Lung (tissue), 11 donors: ENCODE measurements at regions not wholly inside any gene's neighbourhood (a gene's known extent, or its start where the extent isn't known, plus 50 kb on each side); places are given as distances from the start of the nearest gene placed in this dataset.

Experiments used
- ATAC-seq: fragments of 200-7000 bp; cut with Tn5 transposase; one replicate; pipeline ENCODE4 v1.9.1; 2020; ENCODE audit warnings: moderate number of reproducible peaks; ENCODE audit not compliant: insufficient read depth, low FRiP score
- DNase-seq, 3 donors: peaks; one replicate each; pipeline ENCODE4 v3.0.0-alpha.2; 2013 to 2017
- H3K27ac ChIP-seq, 2 donors: one replicate each; pipeline ENCODE4 v1.5.1; 2013; ENCODE audit warnings: mild to moderate bottlenecking in 2 of 2, moderate library complexity in 2 of 2, control low read depth in 1 of 2, inconsistent platforms in 1 of 2, low read depth in 1 of 2, low read length in 1 of 2
- H3K27me3 ChIP-seq, 3 donors: one replicate each; pipeline ENCODE4 v1.5.1; 2013; ENCODE audit warnings: low read length in 2 of 3; ENCODE audit not compliant: control insufficient read depth in 3 of 3, insufficient read depth in 3 of 3
- H3K36me3 ChIP-seq, 4 donors: one replicate each; pipeline ENCODE4 v1.5.1; 2013; ENCODE audit warnings: low read length in 4 of 4, mild to moderate bottlenecking in 1 of 4, moderate library complexity in 1 of 4; ENCODE audit not compliant: control insufficient read depth in 4 of 4, insufficient read depth in 4 of 4
- H3K4me1 ChIP-seq, 5 donors: one replicate each; pipeline ENCODE4 v1.5.1; 2013; ENCODE audit warnings: low read length in 5 of 5, mild to moderate bottlenecking in 2 of 5, moderate library complexity in 1 of 5; ENCODE audit not compliant: control insufficient read depth in 5 of 5, insufficient read depth in 5 of 5
- H3K4me3 ChIP-seq: one replicate; pipeline ENCODE4 v1.5.1; 2013; ENCODE audit warnings: mild to moderate bottlenecking, control low read depth, moderate library complexity
- H3K9ac ChIP-seq, 2 donors: one replicate each; pipeline ENCODE4 v1.5.1; 2013; ENCODE audit warnings: low read length in 2 of 2, control low read depth in 1 of 2; ENCODE audit not compliant: insufficient read depth in 1 of 2
- H3K9me3 ChIP-seq, 4 donors: one replicate each; pipeline ENCODE4 v1.5.1; 2013; ENCODE audit warnings: low read length in 3 of 4, mild to moderate bottlenecking in 1 of 4, moderate library complexity in 1 of 4; ENCODE audit not compliant: control insufficient read depth in 4 of 4, insufficient read depth in 3 of 4
- WGBS, 2 donors: extraction: QIAGEN DNeasy Blood & Tissue Kit; methylation state at CpG; one replicate each; pipeline ENCODE4 v1.1.7; 2013; 5-methylcytosine and 5-hydroxymethylcytosine counted together
- TF ChIP-seq, protein P1 (sequence below): IDR thresholded peaks from 2 replicates; pipeline ENCODE4 v1.5.1; 2012; ENCODE audit warnings: mild to moderate bottlenecking; ENCODE audit errors: control extremely low read depth, extremely low read depth
- donor health status: control.
- donor health status: control.
- donor health status: Bipolar disorder and iron deficiency.
- donor health status: healthy.
- donor health status: DM: yes; HTN: yes; CAD: no.

DNA sequence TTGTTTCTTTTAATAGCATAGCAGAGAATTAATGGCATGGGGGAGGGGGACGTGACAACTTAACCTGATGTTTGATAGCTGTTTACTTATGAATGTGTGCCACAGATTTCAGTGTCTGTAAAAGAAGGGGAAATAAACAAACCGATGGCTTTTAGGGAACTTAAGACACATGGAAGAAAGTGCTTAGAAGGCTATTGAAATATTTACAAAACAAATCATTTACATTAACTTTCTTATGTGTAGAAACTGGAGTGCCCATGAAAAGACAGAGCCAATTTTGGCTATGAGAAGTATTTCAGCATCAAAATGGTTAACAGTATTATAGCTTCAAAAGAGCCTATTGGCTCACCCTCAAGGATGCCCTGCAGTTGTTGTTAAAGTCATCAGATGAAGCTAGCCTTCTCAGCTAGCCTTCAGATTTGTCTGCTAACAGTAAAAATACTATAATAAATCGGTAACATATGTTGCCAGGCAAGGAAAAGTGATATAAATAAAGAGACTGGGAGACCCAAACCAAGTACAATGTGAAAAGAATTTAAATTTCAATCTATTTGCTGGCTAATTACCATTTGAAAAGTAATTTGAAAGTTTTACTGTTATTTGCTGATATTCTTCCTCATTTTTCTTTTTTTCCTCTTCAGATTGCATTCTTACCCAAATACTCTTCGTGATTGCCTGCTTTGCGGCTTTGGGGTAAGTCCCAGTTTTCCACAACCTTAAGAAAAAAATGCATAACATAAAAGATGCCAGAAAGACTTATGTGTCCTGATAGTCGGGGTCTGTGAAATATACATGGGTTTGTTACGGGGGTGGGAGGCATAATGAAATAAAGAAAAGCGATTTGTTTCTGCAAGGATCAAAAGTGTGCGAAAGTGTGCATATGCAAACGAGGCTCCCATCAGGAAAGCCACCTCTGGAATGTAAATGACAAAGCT, 256.4 kb downstream of the MEIS1 start:
- no peak overlapping the region for H3K27ac ChIP-seq
- H3K4me3 ChIP-seq = no peak overlapping the region
- DNase-seq (peak; percentile 60 to 94 (median 92)), ATAC-seq (no peak)
- peaks cover 0 to 53% (median 0%) of the 10 kb centered on the region in 5 donors for H3K4me1 ChIP-seq
- WGBS, 2 donors = 64 to 70% methylated on average over 10 of the region's 10 CpGs
- H3K36me3 ChIP-seq = no peaks in the 10 kb centered on the region
- TF ChIP-seq, protein P1, sequence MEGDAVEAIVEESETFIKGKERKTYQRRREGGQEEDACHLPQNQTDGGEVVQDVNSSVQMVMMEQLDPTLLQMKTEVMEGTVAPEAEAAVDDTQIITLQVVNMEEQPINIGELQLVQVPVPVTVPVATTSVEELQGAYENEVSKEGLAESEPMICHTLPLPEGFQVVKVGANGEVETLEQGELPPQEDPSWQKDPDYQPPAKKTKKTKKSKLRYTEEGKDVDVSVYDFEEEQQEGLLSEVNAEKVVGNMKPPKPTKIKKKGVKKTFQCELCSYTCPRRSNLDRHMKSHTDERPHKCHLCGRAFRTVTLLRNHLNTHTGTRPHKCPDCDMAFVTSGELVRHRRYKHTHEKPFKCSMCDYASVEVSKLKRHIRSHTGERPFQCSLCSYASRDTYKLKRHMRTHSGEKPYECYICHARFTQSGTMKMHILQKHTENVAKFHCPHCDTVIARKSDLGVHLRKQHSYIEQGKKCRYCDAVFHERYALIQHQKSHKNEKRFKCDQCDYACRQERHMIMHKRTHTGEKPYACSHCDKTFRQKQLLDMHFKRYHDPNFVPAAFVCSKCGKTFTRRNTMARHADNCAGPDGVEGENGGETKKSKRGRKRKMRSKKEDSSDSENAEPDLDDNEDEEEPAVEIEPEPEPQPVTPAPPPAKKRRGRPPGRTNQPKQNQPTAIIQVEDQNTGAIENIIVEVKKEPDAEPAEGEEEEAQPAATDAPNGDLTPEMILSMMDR = no peak
- H3K9me3 ChIP-seq = no peaks in the 10 kb centered on the region
- H3K27me3 ChIP-seq = no peaks in the 10 kb centered on the region
- H3K9ac ChIP-seq = peak overlapping the region in 1 of 2 donors; percentile 96

DNA sequence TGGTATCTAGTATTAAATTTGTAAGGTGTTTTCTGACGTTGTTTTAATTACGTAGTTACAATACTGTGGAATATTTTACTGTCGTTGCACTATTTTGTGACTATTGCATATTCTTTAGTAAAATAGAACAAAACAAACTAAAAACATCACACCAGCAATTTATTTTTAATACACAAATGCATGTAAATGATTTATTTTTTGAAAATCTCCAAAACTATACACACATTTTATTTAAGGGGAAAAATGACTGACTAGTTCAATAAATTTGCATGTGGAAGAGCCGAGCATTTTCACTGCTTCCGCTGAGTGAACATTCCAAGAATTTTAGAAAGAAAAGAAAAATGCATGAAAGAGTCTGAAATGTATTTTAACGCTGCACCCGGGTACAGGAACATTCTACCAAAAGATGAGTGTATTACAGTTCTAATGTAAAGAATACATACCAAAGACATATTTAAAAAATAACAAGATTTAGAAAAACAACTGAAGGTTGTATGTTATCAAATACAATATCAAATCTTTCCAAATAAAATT, 257.7 kb downstream of the MEIS1 start:
- Histone ChIP-seq H3K4me1 (peaks cover 0 to 58% (median 0%) of the 10 kb centered on the region in 5 donors), H3K27ac (no peak overlapping the region), H3K9ac (peak overlapping the region; percentile 17 to 96), H3K9me3 (no peaks in the 10 kb centered on the region), H3K36me3 (no peaks in the 10 kb centered on the region), H3K27me3 (no peaks in the 10 kb centered on the region), H3K4me3 (no peak overlapping the region)
- WGBS, 2 donors = 66 to 83% methylated on average over 7 of the region's 7 CpGs
- TF ChIP-seq, protein P1 = no peak
- ATAC-seq (no peak), DNase-seq (peak in 2 of 3 donors; percentile 67 to 76)

DNA sequence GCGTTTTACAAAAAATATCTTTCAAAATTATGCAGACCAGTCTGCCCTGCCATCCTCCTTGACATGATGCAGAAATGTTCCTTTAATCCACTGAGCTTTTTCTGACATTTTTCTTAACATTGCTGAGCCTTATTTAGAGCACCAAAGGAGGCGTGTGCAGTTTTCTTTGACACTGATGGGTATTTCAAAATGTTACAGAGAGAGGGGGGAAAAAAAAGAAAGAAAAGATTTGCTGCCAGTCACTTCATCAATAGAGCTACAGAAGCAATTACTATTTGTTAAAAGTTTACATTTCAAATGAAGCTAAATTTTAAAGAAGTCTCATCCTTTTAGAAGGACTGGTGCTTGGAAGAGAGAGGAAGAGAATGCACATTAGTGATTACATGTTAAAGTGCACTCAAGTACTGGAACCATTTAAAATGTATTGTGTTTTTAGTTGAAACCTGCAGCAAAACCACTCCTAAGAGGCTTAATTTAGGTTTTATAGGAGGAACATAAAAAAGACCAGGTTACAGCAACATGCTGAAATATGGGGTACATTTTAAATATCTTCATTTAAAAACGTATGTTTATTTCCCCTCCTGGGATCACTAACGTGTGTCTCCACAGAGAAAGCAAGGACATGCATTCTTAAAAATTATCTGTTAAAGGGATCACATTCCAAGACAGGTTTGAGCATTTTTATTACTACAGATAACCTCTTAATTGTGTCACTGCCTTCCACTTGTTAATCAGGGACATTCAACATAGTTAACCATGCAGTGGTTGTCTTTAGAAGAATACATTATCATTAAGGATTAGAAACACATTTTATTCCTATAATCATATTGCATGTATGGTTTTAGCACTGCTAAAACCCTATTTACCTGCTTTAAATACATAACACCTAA, 258.4 kb downstream of the MEIS1 start:
- Histone ChIP-seq H3K36me3 (no peaks in the 10 kb centered on the region), H3K9me3 (no peaks in the 10 kb centered on the region), H3K4me3 (no peak overlapping the region), H3K9ac (peak overlapping the region in 1 of 2 donors; percentile 96), H3K4me1 (peaks cover 0 to 66% (median 0%) of the 10 kb centered on the region in 5 donors), H3K27me3 (no peaks in the 10 kb centered on the region), H3K27ac (no peak overlapping the region)
- whole genome bisulfite sequencing, 2 donors = 72 to 81% methylated on average over 4 of the region's 4 CpGs
- DNase-seq = peak in 2 of 3 donors; percentile 78 to 79
- TF ChIP-seq, protein P1 = no peak
- no peak for ATAC-seq
